GM12878 (cell line): ENCODE measurements at regions not wholly inside any gene's neighbourhood (a gene's known extent, or its start where the extent isn't known, plus 50 kb on each side); places are given as distances from the start of the nearest gene placed in this dataset.

ENCODE experiments used
- ASH2L ChIP-seq: fragments of 300-600, 200-600 bp; sonication (generic); IDR thresholded peaks from 2 replicates; pipeline ENCODE4 v1.6.1; 2017; ENCODE audit warnings: low read depth, mild to moderate bottlenecking, borderline replicate concordance
- CEBPB ChIP-seq, 2 experiments: fragments of 150-350 bp in 1 of 2; IDR thresholded peaks; 2 replicates each; pipeline ENCODE4 v1.6.1; 2012 to 2014; ENCODE audit warnings: low read depth in 2 of 2, low read length in 2 of 2, borderline replicate concordance in 1 of 2, inconsistent platforms in 1 of 2
- CEBPZ ChIP-seq: fragments of 150-350 bp; IDR thresholded peaks from 2 replicates; pipeline ENCODE4 v1.6.1; 2016; ENCODE audit warnings: low read depth, low read length
- CTCF ChIP-seq, 3 experiments: IDR thresholded peaks in 2 of 3; conservative IDR thresholded peaks in 1 of 3; 2 replicates each; pipeline ENCODE4 v1.5.1; 2011; ENCODE audit warnings: low read depth in 3 of 3, low read length in 3 of 3, mild to moderate bottlenecking in 3 of 3, control low read depth in 2 of 3, moderate library complexity in 2 of 3, inconsistent platforms in 1 of 3, mixed read lengths in 1 of 3; ENCODE audit not compliant: control insufficient read depth in 2 of 3, insufficient read depth in 1 of 3; ENCODE audit errors: extremely low read depth in 1 of 3
- IRF4 ChIP-seq: IDR thresholded peaks from 2 replicates; pipeline ENCODE4 v1.6.1; 2011; ENCODE audit warnings: low read depth, low read length
- IRF5 ChIP-seq: fragments of 450-650 bp; IDR thresholded peaks from 2 replicates; pipeline ENCODE4 v1.6.1; 2017; ENCODE audit warnings: borderline replicate concordance
- POLR2A ChIP-seq: IDR thresholded peaks from 2 replicates; pipeline ENCODE4 v1.6.1; 2011; ENCODE audit warnings: low read depth, mild to moderate bottlenecking, low read length
- RAD21 ChIP-seq: IDR thresholded peaks from 2 replicates; pipeline ENCODE4 v1.6.1; 2011; ENCODE audit warnings: mild to moderate bottlenecking, low read depth, low read length, moderate library complexity; ENCODE audit not compliant: insufficient read depth
- RCOR1 ChIP-seq: conservative IDR thresholded peaks from 2 replicates; pipeline ENCODE4 v1.6.1; 2012; ENCODE audit warnings: low read depth, low read length, improper control_type of control experiment
- USF2 ChIP-seq: IDR thresholded peaks from 2 replicates; pipeline ENCODE4 v1.6.1; 2011; ENCODE audit warnings: low read depth, low read length, improper control_type of control experiment, borderline replicate concordance

- no peak for TF ChIP-seq ASH2L
- TF ChIP-seq RAD21, result no peak
- no peak for TF ChIP-seq CEBPB (IDR thresholded peaks at IDR 0.05; ENCODE audit: borderline replicate concordance in 1 of 2, low read depth in 2 of 2, low read length in 2 of 2)
- TF ChIP-seq CTCF (IDR thresholded peaks at IDR 0.05 in 2 of 3, conservative IDR thresholded peaks at IDR 0.05 in 1 of 3; ENCODE audit: control insufficient read depth in 2 of 3, extremely low read depth in 1 of 3, insufficient read depth in 1 of 3, low read depth in 3 of 3, low read length in 3 of 3), result no peak
- no peak for TF ChIP-seq USF2
- TF ChIP-seq IRF4, result no peak
- no peak for TF ChIP-seq POLR2A
- TF ChIP-seq CEBPZ, result no peak
- no peak for TF ChIP-seq RCOR1
- TF ChIP-seq IRF5, result no peak
Measured at GRCh38 chr3:67828486-67829010, 174.1 kb upstream of the SUCLG2 start.
